HG03378 (cell line): ENCODE measurements at regions not wholly inside any gene's neighbourhood (a gene's known extent, or its start where the extent isn't known, plus 50 kb on each side); places are given as distances from the start of the nearest gene placed in this dataset.

ENCODE experiments used
- ATAC-seq: cut with Tn5 transposase; IDR thresholded peaks from one replicate; pipeline ENCODE4 v1.9.1; 2021; ENCODE audit warnings: mild to moderate bottlenecking, moderate library complexity; ENCODE audit not compliant: unreplicated experiment

DNA sequence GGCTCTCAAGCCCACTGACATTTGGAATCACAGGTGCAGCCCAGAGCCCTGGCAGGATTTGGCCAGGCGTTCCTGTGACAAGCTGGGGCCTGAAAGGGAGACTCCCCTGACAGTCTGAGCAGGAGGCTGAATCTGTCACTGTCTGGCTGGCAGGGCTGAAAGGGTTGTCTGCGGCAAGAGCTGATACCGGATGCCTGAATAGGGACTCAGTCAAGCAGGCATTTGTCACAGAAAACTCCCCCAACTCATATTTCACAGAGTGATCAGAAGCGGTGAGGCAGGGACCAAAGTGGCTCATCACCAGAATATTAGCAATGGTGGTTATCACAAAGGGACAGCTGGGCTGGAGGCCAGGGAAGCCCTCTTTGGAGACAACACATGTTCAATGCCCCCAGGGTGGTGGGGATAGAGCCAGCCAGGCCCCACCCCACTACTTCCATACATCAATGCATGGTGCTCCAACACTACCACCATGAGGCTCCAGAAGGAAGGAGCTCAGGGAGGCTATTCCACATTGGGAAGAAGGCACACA lies 295.5 kb downstream of the DTWD2 start:
- no peak for ATAC-seq

DNA sequence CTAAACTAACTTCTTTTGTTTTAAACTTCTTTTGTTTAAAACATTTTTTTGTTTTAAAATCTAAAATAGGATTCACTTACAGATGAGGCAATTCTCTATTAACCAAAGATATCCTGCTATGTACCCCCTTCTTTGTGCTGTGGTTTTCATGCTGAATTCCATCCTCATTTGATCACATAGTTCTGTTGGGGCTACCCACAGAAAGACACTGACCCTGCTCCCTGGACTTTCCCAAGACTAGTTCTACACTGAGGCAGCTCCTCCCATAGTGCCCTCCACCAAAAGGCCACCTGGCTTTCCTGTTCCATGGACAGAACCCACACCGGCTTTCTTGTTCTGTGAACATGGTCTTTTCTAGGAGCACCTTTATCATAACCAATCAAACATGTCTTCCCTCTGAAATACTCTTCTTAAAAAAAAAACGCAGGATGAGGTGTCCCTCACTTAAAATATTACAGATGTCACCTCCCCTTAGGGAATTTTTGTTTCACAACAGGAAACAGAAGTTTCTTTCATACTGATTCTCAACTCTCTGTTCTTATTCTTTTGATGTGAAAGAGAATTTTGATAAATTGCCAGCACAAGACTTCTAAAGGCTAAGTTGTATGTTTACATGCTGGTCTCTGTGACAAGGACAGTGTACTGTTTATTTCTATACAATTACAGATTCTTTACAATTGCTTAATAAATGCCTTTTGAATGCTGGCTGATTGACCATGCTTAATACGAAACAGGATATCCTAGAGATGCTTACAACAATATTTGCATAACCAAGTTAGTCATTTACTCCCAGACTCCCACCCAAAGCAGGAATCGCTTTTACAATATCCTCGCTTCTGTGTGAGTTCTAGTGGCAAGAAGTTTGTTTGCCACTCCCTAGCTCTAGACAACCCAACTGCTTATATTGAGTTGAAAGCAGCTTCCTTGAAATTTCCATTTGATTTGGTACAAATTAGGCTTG lies 300.4 kb downstream of the DTWD2 start:
- ATAC-seq, result peak; percentile 56

DNA sequence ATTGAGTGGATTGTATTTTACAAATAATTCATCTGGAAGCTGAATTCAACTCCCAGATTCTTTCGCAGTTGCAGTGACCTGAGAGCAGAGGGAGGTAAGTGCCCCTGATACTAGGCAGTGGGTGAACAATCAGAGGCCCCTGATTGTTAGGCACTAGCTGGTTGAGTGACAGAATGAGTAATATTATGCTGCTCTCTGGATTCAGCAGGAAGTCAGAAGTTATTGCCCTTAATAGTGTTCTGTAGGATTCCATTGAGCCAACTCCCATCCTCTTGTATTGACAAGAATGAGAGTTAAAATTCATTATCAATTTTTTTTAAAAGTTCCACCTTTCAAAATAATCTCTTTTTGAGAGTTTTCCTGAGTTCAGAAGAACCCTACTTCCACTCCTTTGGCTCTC lies 301.2 kb downstream of the DTWD2 start:
- no peak for ATAC-seq

DNA sequence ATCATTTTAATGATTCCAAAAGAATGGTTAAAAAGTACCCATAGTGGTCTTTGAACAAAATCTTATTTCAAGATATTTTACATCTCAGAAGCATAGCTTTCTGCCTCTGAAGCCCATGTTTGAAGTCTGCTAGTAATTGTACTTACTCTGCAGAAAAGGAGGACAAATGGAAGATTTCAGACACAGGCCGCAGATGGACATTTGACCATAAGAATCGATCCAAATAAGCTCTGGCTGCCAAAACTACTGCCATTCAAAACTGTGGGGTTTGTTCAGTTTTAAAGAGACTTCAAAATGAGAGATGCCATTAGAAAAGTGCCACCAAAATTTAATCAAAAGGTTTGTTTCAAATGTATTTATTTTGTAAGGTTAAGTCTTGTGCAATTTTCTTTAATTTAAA lies 306.7 kb downstream of the DTWD2 start:
- no peak for ATAC-seq

DNA sequence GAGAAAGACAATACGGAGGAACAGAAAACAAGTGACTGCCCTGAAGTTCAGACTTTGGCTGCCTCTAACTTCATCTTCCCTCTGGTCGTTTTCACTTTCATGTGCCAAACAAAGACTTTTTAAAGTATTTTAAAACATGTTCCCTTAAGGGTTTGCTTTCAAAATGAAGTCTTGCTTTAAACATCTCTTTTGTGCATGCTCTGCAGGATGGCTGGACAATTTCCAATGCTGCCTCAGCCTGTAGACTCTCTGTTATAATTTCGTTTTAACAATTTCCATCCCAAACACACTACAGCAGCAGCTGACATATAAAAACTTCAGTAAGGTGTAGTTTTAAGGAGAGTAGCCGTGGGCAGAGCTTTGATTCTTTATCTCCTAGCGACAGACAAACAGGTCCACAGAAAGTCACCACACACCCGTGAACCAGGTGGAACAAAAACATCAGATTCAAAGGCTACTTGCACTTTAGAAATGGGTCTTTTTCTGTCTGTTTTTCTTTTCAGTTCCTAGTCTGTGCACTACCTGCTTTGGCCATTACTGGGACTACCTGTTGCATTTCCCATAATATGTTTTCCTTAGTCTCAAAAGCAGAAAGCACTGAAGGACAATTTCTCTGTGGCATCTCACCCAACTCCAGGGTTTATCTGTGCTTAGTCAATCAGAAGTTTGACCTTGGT lies 308.9 kb downstream of the DTWD2 start:
- no peak for ATAC-seq

DNA sequence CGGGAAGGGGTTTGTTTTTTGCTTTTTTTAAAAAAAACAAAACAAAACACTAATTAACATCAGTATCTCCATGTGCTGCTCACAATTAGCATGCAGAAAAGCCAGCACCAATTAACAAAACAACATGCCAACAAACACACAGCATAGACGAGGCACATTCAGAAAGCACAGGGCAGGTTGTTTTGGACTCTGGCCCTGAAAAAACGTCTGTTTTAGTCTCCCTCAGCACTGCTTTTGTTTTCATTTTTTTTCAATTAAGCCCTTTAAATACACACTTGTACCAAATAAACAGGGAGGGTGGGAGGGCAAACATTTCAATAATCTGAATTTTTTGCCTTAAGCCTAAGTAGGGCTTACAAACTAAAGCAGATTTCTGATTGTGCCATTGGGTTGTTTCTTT lies 309.6 kb downstream of the DTWD2 start:
- no peak for ATAC-seq

DNA sequence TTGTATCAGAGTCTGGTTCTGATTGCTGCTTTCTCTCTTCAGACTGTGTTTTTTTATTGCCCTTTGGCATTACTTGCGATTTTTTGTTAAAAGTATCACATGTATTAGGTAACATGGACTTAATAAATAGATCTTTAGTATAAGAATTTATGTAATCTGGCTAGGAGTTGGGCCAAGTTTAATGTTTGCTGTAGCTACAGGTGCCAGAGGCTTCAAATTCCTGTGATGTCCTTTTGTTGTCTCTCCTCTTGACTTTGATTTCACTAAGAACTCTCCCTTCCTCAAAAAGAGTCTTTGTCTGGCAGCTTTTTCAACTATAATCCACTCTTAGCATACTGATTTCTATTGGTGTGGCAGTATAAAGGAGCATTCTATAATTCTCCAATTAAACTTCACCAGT lies 313.1 kb downstream of the DTWD2 start:
- ATAC-seq, result no peak

DNA sequence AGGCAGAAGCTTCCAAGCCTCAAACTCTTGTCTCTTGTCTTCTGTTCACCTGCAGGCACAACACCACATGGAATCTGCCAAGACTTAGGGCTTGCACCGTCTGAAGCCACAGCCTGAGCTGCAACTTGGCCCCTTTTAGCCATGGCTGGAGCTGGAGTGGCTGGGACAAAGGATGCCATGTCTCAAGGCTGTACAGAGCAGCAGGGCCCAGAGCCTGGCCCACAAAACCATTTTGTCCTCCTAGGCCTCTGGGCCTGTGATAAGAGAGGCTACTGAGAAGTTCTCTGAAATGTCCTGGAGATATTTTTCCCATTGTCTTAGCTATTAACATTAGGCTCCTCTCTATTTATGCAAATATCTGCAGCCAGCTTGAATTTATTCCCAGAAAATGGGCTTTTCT lies 330.8 kb downstream of the DTWD2 start:
- ATAC-seq, result no peak

DNA sequence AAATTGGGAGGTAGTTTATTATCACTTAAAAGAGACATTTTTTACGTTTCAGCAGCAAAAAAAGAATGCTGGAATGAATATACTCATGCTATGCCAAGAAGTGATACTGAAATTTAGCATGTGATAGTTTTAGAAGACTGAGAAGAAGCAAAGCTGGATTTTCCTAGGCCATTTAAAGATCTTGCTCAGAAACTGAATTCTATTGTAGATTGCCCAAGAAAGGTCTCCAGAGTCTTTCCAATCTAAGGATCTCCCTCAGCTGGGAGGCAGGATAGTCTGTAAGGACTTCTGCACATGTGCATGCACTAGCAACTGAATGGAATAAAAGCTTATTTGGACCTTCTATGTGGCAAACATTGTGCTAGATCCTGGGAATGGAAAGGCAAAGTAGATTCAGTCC lies 334.5 kb downstream of the DTWD2 start:
- ATAC-seq, result no peak

DNA sequence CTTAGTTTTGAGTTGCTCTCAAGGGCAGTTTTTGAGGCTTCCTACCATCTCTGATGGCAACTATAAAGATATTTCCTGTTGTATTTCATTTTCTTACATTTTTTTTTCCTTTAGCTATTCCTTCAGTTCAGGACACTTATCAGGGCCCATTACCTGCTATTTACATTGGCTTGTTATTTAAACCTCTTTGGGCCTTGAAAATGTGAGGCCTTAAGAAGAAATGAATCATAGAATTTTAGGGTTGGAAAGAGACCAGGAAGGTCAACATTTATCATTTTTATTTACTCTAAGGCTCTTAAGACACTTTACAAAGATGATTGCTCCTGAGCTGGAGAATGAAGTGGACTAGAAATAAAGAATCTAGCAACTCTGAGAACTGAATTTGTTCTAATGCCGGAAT lies 335.2 kb downstream of the DTWD2 start:
- no peak for ATAC-seq

DNA sequence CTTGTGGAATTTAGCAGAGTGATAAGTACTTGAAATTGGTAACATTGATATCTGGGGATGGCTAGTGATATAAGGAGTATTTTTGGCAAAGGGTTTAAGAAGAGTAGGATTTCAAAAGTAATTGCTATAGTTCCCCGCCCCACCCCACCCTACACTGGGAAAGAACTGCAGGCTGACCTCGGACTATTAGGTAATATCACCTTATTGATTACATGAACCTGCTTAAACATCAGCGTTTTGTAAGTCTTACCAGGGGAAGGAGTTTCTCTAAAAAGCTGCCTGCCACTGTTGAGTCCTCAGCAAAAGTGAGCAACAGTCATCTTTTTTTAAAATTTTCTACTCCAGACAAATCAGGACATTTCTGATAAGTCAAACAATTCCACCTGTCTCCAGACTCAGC lies 337.3 kb downstream of the DTWD2 start:
- ATAC-seq, result no peak

DNA sequence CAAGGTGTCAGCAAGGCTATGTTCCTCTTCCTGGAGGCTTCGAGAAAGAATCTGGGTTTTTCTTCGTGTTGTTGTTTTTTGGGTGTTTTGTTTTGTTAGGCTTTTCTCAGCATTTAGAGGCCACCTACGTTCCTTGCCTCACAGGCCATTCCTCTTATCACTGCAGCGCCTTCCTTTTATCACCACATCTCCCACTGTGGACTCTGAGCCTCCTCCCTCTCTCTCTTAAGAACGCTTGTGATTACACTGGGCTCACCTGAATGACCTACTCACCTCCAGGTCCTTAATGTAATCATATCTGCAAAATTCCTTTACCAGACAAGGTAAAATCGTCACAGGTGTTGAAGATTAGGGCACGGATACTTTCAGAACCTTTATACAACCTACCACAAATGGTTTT lies 340.8 kb downstream of the DTWD2 start:
- no peak for ATAC-seq

DNA sequence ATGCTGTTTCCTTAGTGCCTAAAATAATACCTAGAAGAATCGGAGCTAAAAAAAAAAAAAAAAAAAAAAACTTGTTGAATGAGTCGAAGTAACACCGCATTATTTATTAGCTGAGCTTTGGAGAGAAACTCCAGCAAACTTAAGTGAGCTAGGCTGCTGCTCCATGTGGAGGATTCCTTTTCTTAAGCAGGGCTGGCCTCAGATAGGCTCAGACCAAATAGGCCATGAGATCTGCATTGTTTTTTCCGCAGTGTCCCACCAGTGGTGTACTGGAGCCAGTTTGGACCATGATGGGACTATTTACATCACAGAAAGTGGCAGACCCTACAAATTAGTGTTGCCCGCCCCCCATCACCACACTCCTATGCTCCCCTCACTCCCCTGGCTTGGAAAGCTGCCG lies 341.4 kb downstream of the DTWD2 start:
- ATAC-seq, result no peak

DNA sequence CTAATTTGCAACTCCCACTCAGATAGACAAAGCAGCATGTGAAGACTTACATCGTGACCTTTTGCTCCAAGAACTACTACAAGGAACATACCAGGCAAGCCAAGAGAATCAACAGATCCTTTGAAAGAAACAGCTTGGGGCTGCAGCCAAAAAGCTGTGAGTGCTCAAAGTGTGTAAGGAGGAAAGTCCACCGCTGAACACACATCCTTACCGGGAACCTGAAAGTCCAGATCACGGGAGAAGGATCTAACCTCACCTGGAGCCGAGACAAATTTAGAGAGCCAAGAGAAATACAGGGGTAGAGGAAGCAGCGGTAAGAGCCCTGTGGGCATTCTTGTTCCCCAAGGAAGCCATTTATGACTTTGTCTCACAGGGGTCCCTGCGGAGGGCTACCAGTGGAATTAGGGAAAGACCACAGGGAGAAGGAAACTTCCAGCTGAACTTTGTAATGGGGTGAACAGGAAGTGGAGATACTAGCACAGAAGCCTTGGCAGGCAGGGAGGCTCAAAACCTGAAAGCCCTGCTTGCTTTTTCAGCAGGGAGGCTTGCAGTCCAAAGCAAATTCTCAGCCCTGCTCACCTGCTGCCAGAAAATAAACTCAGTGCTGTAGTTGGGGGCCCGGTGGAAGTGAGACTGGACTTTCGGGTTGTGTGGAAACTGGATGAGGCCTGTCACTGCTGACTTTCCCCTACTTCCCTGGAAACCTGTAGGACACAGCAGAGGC lies 350.2 kb downstream of the DTWD2 start:
- no peak for ATAC-seq

DNA sequence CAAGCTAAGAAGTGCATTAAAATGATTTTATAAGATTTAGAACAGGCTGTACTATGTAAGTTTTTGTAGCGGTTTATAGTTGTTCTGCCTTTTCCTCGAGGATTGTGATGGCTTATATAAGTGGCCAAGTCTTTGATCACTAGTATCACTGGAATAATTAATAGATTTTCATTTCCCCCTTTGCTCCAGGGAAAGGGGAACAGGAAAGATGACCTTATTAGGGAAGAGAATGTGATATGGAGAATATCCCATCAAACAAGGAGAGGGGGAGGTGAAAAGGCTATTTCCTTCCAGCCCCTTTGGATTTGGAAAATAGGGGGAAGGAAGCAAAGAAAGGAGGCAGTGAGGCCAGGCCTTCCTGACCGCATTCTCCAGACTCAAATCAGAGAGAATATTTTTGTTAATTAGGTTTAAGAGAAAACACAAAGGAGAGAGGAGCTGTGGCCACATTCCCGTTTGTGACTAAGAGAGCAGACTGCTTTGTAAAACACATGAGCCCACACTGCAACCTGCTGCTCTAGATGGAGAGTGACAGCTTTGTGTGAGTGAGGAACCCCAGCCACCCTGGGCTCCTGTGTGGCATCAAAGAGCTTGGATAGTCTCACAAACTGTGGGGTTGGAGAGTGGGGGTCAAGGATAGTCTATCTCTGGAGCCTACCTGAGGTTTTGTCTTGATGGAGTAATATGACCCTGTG lies 359.5 kb downstream of the DTWD2 start:
- no peak for ATAC-seq

DNA sequence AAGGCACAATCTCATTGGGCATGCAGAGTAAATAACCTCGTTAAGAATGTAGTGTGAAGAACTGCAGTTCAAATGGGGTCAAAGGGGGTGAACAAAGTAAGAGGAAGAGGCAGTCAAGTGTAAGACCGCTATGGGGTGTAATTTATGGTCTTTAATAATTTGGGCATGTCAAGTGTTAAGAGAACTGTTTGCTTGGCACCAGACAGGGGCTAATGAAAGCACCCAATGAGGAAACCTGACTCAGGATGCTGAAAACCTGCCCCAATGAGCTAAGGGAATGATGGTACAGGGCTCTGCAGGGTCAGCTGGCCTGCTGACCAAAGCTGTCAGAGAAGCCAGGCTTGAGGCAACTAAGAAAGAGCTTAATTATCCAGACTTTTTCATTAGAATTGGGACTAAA lies 368.1 kb downstream of the DTWD2 start:
- no peak for ATAC-seq

DNA sequence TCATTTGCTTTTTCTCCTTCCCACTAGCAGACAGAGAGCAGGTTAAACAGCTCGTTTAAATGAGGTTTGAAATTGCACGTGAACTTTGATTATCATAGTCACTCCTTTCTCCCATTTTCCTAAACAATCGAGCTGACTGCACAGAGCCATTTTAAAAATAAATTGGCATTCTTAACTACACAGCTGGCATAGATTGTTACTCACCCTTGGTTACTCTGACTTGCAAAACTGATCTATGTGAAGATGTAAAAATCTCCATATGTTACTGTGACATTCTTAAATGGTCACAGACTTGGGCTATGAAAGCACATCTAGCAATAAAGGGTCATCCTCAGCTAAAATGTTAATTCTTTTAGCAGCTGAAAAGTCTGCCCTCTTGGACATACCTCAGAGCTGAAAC lies 368.5 kb downstream of the DTWD2 start:
- no peak for ATAC-seq

DNA sequence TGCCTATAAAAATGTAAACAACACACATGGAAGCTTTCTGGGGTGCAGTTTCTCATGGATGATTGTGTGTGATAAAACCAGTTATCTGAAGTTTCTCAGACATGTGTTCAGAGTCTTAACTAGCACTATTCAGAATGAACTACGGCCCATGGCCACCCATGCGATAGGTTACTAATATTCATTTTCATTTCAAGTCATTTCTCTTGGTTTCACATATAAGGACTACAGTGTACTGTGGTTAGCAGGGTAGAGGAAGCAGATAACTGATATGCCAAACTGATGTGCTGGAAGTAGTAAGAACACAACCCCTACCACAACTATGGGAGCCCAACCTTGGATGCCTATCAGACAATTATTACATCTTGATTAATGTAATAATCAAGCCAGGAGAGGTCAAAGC lies 372.1 kb downstream of the DTWD2 start:
- peak; percentile 60 for ATAC-seq

DNA sequence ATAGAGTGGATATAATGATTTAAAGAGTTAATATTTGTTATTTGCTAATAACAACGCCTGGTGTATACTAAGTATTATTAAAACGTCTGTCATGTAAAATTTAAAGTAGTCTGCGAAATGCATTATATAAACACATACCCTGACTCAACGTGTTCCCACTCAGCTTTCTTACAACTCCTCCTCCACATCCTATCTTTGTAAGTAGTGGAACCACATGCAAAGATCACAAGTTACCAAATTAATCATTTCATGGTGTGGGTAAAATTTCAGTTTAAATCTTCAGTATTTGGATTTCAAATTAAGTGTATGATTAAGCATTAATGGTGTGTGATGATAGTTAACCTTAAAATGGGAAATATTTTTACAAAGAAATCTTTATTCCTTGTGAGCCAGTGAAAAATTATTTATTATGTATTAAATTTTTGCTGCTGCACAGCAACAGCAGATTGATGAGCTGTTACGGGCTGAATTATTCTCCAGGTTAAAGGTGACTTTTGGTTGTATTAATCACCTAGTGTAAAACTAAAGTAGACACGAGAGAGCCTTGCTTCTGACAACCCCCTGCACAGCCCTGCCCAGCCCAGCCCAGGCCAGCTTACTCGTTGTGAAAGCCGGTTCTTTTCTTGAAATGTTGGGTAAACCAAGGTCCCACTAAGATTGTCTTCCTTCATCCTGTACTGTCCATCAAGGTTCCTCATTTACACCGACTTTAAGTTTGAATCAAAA lies 373.5 kb downstream of the DTWD2 start:
- ATAC-seq, result no peak

DNA sequence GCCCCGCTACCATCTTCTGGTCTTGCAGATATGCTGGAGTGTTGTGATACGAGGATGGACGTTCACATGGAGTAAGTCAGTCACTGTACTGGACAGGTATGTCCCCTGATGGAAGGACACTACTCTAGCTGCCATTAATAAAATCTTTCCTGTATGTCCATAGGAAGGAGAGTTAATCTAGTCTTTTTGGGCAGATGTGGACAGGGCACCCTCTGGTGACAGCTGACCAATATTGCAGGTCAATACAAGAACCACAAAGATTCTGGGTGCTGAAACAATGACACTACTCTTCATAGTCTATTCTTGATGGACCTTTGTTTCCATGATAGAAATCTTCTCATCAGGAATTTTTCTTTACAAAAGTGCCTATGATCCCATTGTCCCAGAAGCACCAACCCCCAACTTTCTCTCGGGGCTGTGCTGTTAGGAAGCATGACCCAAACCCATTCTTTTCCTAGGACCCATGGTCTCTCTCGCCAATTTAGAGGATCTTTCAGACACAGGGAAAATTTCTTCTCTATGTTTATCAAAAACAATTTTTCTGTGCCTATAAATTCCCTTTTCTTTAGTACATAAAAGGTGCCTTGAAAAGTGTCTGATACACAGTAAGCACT lies 376.9 kb downstream of the DTWD2 start:
- ATAC-seq, result peak; percentile 52
